Left ventricle myocardium superior (tissue), 1 donor: ENCODE measurements at regions not wholly inside any gene's neighbourhood (a gene's known extent, or its start where the extent isn't known, plus 50 kb on each side); places are given as distances from the start of the nearest gene placed in this dataset.
"Not testable (repeated sequence)": the region's sequence is repeated elsewhere in the genome, so short reads cannot be mapped to it uniquely, and the experiment has no call there.

Source experiments
- ATAC-seq: fragments of 200-7000 bp; cut with Tn5 transposase; one replicate; pipeline ENCODE4 v1.9.1; 2020; ENCODE audit warnings: mild to moderate bottlenecking, moderate library complexity
- DNase-seq: peaks from one replicate; pipeline ENCODE4 v3.0.0-alpha.2; 2020
- intact Hi-C: fragments of 100-400 bp; cut with micrococcal nuclease; formaldehyde crosslinking; loops from one replicate; pipeline ENCODE4 v1.11.0; 2022
- donor health status: DM: no; HTN: yes; CAD: no; lungs with severe emphysema.

GRCh38 chr7:52450816-52451215 lies 584.6 kb upstream of the POM121L12 start:
- ATAC-seq, result no peak
- intact Hi-C loops, result no loop called here
- no peak for DNase-seq

DNA sequence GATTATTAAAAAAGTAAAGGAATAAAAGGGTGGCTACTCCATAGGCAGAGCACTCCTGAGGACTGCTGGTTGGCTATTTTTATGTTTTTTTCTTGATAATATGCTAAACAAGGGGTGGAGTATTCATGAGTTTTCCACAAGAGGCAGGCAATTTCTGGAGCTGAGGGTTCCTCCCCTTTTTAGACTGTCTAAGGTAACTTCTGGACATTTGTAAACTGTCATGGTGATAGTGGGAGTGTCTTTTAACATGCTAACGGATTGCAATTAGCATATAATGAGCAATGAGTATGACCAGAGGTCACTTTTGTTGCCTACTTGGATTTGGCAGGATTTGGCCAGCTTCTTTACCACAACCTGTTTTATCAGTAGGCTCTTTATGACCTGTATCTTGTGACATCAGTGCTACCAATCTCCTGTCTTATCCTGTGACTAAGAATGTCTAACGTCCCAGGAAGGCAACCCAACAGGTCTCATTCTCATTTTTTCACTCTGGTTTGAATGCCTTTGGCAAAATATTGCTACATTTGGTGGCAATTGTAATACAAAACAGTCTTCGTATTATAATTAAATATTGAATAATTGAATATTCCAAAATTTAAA lies 587.8 kb upstream of the POM121L12 start:
- ATAC-seq (no peak), DNase-seq (no peak)
- intact Hi-C loops, result no loop called here

GRCh38 chr7:52436278-52436677 lies 599.2 kb upstream of the POM121L12 start:
- DNase-seq (no peak), ATAC-seq (no peak)
- intact Hi-C loops, result no loop called here

DNA sequence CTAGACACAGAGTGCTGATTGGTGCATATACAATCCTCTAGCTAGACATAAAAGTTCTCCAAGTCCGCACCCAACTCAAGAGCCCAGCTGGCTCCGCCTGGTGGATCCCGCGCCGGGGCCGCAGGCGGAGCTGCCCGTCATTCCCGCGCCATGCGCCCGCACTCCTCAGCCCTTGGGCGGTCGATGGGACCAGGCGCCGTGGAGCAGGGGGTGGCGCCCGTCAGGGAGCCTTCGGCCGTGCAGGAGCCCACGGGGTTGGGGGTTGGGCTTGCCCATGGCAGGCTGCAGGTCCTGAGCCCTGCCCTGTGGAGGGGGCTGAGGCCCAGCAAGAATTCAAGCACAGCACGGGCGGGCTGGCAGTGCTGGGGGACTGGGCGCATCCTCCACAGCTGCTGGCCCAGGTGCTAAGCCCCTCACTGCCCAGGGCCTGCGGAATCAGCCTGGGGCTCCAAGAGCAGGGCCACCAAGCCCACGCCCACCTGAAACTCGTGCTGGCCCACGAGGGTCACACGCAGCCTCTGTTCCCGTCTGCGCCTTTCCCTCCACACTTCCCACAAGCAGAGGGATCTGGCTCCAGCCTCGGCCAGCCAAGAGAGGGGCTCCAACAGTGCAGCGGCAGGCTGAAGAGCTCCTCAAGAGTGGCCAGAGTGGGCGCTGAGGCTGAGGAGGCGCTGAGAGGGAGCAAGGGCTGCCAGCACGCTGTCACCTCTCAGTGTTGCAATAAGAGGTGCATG lies 604.2 kb upstream of the POM121L12 start:
- intact Hi-C loops, result no loop called here
- ATAC-seq, result no peak

DNA sequence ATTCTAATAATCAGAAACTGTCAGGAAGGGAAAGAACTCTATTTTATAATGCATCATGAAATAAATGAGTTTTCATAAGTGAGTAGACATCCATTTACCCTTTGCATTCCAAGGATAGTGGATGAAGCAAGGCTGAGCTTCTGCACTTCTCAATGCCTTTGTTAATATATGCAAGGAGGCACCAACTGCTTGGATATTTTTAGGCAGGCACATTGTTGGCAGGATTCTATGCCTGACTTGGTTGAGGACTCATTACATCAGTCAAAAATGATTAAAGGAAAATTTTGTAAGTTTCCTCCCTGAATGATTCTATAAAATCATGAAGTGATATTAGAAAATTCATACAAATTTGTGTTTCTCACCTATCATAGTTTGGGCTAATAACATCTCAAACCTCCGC lies 612.2 kb upstream of the POM121L12 start:
- intact Hi-C loops, result no loop called here
- ATAC-seq (no peak), DNase-seq (no peak)

More for the DNA sequence above, 604.2 kb upstream of the POM121L12 start:
- no peak for DNase-seq

- DNase-seq (no peak), ATAC-seq (no peak)
- intact Hi-C loops, result no loop called here
Observed at GRCh38 chr7:52413051-52413450, 622.4 kb upstream of the POM121L12 start.

DNA sequence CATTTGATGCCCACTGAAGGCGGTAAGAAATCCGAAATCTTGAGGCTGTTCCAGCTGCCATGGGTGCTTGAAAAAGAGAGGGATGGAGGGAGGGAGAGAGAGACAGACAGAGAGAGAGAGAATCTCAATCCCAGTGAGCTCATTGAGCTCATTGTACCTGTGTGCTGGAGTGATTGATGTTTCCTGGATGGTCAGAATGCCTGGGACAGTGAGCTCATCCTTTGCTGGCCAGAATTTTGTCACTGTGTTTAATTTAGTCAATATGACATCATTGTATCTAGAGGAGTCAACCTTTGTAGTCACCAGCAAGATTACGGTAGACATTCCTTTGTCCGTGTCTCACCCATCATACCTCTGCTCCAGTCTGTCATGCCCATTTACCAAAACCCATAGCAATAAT lies 625.4 kb upstream of the POM121L12 start:
- no peak for ATAC-seq
- intact Hi-C loops, result no loop called here
- no peak for DNase-seq

- DNase-seq (no peak), ATAC-seq (no peak)
- intact Hi-C loops, result no loop called here
Observed at GRCh38 chr7:52406808-52407207, 628.6 kb upstream of the POM121L12 start.

GRCh38 chr7:52382731-52383130 lies 652.7 kb upstream of the POM121L12 start:
- ATAC-seq, result no peak
- no peak for DNase-seq
- intact Hi-C loops, result no loop called here

GRCh38 chr7:52369922-52370321 lies 665.5 kb upstream of the POM121L12 start:
- no peak for ATAC-seq
- intact Hi-C loops, result no loop called here
- no peak for DNase-seq

GRCh38 chr7:52365349-52365748 lies 670.1 kb upstream of the POM121L12 start:
- intact Hi-C loops, result no loop called here
- no peak for DNase-seq
- no peak for ATAC-seq

DNA sequence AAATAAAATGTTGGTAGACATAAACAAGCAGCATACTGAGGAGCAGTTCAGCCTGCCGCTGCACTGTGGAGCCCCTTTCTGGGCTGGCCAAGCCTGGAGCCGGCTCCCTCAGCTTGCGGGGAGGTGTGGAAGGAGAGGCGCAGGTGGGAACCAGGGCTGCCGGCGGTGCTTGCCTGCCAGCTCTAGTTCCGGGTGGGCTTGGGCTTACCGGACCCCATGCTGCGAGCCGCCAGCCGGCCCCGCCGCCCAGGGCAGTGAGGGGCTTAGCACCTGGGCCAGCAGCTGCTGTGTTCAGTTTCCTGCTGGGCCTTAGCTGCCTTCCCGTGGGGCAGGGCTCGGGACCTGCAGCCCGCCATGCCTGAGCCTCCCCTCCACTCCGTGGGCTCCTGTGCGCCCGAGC lies 672.9 kb upstream of the POM121L12 start:
- no peak for ATAC-seq
- intact Hi-C loops, result no loop called here

DNA sequence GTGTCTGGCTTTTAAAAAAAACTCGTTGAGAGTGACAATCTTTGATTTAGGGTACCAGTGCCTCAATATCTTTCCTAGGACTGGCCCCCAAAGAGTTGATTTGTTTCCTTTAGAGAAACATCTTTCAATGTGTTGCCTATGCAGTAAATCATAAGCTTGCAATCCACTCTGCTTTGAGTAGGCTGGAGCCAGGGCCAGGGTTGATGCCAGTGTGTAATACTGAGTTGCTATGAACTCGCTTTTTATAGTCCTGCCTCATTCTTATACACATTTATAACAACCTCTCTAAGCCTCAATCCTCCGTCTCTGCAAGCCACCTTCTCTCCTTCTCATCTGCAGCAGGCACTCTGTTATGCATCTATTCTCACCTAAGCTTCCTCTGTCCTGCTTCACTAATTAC lies 674.9 kb upstream of the POM121L12 start:
- no peak for DNase-seq
- ATAC-seq, result no peak
- intact Hi-C loops, result no loop called here

More for the DNA sequence above, 672.9 kb upstream of the POM121L12 start:
- no peak for DNase-seq

DNA sequence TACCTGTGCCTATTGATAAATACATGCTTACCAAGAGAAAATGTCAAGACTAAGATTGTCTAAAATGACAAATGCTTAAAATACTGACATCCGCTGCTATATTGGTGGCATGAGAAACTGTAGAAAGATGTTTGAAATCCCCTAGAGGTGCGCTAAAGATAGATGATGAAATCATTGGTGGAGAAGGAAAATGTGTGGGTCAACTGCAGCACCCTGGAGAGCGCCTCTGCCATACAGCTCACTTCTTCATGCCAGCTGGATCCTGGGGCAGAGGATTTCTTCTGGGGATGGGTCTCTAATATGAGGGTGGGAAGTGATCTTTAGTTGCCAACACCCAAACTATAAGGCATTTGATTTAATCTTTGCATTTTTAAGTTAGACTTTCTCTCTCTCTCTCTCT lies 680.4 kb upstream of the POM121L12 start:
- no peak for DNase-seq
- intact Hi-C loops, result no loop called here
- no peak for ATAC-seq

GRCh38 chr7:52352013-52352981 lies 683.1 kb upstream of the POM121L12 start:
- ATAC-seq (no peak), DNase-seq (no peak)
- intact Hi-C loops, result no loop called here

DNA sequence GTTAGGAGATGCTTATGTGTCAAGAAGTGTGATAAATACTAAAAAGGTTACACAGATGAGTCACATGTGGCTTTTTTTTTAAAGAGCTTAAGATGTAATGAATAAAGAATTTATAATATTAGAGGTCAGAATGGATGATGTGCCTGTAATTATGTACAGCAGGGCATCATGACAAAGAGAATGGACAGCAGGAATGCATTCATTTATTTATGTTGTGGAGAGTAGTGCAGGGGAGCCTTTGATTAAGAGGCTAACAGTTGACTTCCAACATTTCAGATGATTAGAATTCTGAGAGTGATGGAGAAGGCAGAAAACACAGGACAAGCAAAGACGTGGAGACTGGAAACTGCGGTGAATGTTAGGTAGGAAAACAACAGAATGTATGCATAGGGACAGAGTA lies 691.4 kb upstream of the POM121L12 start:
- no peak for ATAC-seq
- intact Hi-C loops, result no loop called here
- no peak for DNase-seq

DNA sequence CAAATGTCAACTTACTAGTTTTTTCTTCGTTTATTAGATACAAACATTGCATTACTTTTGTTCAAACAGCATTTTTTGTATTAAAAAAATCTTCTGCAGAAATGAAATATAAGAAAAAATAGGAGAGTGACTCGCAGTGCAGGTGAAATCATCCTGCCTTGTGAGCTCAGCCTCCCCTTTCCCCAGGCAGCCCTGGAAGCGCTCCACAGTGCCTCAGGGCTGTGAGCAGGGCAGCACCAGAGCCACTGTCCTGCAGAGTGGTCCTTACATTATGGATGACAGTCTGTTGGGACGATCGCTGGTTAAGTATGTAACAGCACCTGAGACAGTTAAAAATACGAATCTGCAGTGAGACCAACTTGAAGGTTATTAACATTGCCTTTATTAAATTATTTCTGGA lies 695.4 kb upstream of the POM121L12 start:
- intact Hi-C loops, result no loop called here
- ATAC-seq (no peak), DNase-seq (no peak)

DNA sequence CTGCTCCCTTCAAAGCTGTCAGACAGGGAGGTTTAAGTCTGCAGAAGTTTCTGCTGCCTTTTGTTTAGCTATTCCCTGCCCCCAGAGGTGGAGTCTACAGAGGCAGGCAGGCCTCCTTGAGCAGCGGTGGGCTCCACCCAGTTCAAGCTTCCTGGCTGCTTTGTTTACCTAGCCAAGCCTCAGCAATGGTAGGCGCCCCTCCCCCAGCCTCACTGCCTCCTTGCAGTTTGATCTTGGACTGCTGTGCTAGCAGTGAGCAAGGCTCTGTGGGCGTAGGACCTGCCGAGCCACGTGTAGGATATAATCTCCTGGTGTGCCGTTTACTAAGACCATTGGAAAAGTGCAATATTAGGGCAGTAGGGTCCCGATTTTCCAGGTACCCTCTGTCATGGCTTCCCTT lies 707.1 kb upstream of the POM121L12 start:
- ATAC-seq, DNase-seq, intact Hi-C loops: not testable (repeated sequence)

GRCh38 chr7:52325237-52325636 lies 710.2 kb upstream of the POM121L12 start:
- no peak for ATAC-seq
- no peak for DNase-seq
- intact Hi-C loops, result no loop called here

GRCh38 chr7:52323202-52323746 lies 712.2 kb upstream of the POM121L12 start:
- DNase-seq, result no peak
- intact Hi-C loops, result no loop called here
- ATAC-seq, result no peak
